OCI-LY1 (cell line): ENCODE measurements at regions not wholly inside any gene's neighbourhood (a gene's known extent, or its start where the extent isn't known, plus 50 kb on each side); places are given as distances from the start of the nearest gene placed in this dataset.

Experiments
- EZH2 ChIP-seq: fragments of 200-600 bp; sonication (generic), shearing (Covaris generic); IDR thresholded peaks from 2 replicates; pipeline ENCODE4 v1.8.0; 2017; ENCODE audit warnings: borderline replicate concordance, mixed run types, mild to moderate bottlenecking, antibody characterized with exemption, low read length, moderate library complexity, mixed read lengths
- TF ChIP-seq, protein P1 (sequence below): fragments of 200-600 bp; sonication (generic), shearing (Covaris generic); IDR thresholded peaks from 2 replicates; pipeline ENCODE4 v1.5.1; 2017; ENCODE audit warnings: mild to moderate bottlenecking, antibody characterized with exemption, low read length, moderate library complexity, mixed read lengths

DNA sequence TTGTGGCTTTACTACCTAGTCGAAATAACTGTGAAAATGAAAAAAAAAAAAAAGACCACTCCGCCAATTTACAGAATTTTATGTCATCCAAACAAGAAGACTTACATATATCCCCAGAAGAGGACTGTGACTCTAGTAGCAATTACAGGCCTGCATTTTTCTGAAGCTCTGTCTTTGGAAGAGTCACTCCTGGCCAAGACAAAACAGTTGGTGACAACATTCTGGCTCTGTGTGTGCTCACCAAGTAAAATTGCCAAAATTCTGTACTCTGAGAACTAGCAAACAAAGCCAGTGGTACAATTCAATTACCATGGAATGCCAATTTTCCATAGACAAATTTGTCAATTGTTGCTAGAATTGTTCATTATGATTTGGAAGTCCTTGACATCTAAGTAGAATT is 311.1 kb downstream of the PDGFC start:
- TF ChIP-seq, protein P1, sequence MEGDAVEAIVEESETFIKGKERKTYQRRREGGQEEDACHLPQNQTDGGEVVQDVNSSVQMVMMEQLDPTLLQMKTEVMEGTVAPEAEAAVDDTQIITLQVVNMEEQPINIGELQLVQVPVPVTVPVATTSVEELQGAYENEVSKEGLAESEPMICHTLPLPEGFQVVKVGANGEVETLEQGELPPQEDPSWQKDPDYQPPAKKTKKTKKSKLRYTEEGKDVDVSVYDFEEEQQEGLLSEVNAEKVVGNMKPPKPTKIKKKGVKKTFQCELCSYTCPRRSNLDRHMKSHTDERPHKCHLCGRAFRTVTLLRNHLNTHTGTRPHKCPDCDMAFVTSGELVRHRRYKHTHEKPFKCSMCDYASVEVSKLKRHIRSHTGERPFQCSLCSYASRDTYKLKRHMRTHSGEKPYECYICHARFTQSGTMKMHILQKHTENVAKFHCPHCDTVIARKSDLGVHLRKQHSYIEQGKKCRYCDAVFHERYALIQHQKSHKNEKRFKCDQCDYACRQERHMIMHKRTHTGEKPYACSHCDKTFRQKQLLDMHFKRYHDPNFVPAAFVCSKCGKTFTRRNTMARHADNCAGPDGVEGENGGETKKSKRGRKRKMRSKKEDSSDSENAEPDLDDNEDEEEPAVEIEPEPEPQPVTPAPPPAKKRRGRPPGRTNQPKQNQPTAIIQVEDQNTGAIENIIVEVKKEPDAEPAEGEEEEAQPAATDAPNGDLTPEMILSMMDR: no peak
- no peak for TF ChIP-seq EZH2
